H9 (cell line): ENCODE measurements at regions not wholly inside any gene's neighbourhood (a gene's known extent, or its start where the extent isn't known, plus 50 kb on each side); places are given as distances from the start of the nearest gene placed in this dataset.

Experiments used
- DNase-seq: peaks from one replicate; pipeline ENCODE4 v3.0.0-alpha.2; 2017
- H2AFZ ChIP-seq: one replicate; pipeline ENCODE4 v1.6.1; 2013; ENCODE audit warnings: mild to moderate bottlenecking, low read length, control low read depth, moderate library complexity
- H2AK5ac ChIP-seq: 2 replicates; pipeline ENCODE4 v1.6.1; 2013; ENCODE audit warnings: low read length, control low read depth, mixed read lengths; ENCODE audit not compliant: insufficient read length
- H2BK120ac ChIP-seq: one replicate; pipeline ENCODE4 v1.6.1; 2013; ENCODE audit warnings: low read depth, mild to moderate bottlenecking, low read length, control low read depth, inconsistent platforms; ENCODE audit not compliant: poor library complexity, severe bottlenecking
- H2BK12ac ChIP-seq: 2 replicates; pipeline ENCODE4 v1.6.1; 2013; ENCODE audit warnings: low read length, control low read depth, mixed read lengths, low read depth; ENCODE audit not compliant: insufficient read length
- H2BK15ac ChIP-seq: 2 replicates; pipeline ENCODE4 v1.6.1; 2013; ENCODE audit warnings: low read depth, low read length, control low read depth
- H2BK20ac ChIP-seq: one replicate; pipeline ENCODE4 v1.6.1; 2013; ENCODE audit warnings: low read depth, mild to moderate bottlenecking, low read length, control low read depth, inconsistent platforms; ENCODE audit not compliant: poor library complexity, severe bottlenecking
- H2BK5ac ChIP-seq: 2 replicates; pipeline ENCODE4 v1.6.1; 2013; ENCODE audit warnings: low read length, control low read depth, mixed read lengths; ENCODE audit not compliant: insufficient read length
- H3K14ac ChIP-seq: 2 replicates; pipeline ENCODE4 v1.6.1; 2013; ENCODE audit warnings: low read length, control low read depth; ENCODE audit not compliant: insufficient read depth
- H3K18ac ChIP-seq: 2 replicates; pipeline ENCODE4 v1.6.1; 2013; ENCODE audit warnings: low read depth, mild to moderate bottlenecking, mixed read lengths, low read length, control low read depth; ENCODE audit not compliant: insufficient read length
- H3K23ac ChIP-seq: 2 replicates; pipeline ENCODE4 v1.6.1; 2013; ENCODE audit warnings: low read length, control low read depth, mixed read lengths, low read depth; ENCODE audit not compliant: insufficient read length
- H3K23me2 ChIP-seq: 2 replicates; pipeline ENCODE4 v1.6.1; 2013; ENCODE audit warnings: low read depth, mild to moderate bottlenecking, mixed read lengths, low read length, control low read depth; ENCODE audit not compliant: insufficient read length, poor library complexity, severe bottlenecking
- H3K27ac ChIP-seq: 2 replicates; pipeline ENCODE4 v1.5.1; 2013; ENCODE audit warnings: low read length, control low read depth, mixed read lengths, low read depth; ENCODE audit not compliant: insufficient read length
- H3K27me3 ChIP-seq: 2 replicates; pipeline ENCODE4 v1.6.1; 2013; ENCODE audit warnings: low read length, control low read depth, inconsistent platforms; ENCODE audit not compliant: insufficient read depth
- H3K4ac ChIP-seq: 2 replicates; pipeline ENCODE4 v1.6.1; 2013; ENCODE audit warnings: low read depth, mild to moderate bottlenecking, control low read depth, inconsistent platforms, low read length, moderate library complexity
- H3K4me1 ChIP-seq: 2 replicates; pipeline ENCODE4 v1.6.1; 2013; ENCODE audit warnings: low read length, control low read depth, inconsistent platforms; ENCODE audit not compliant: insufficient read depth
- H3K4me2 ChIP-seq: 2 replicates; pipeline ENCODE4 v1.6.1; 2013; ENCODE audit warnings: low read length, control low read depth, mixed read lengths; ENCODE audit not compliant: insufficient read length, insufficient read depth
- H3K56ac ChIP-seq: 2 replicates; pipeline ENCODE4 v1.6.1; 2013; ENCODE audit warnings: low read depth, mild to moderate bottlenecking, mixed read lengths, low read length, control low read depth; ENCODE audit not compliant: insufficient read length
- H3K79me1 ChIP-seq: 2 replicates; pipeline ENCODE4 v1.6.1; 2013; ENCODE audit warnings: low read depth, mild to moderate bottlenecking, moderate library complexity, low read length, control low read depth, inconsistent platforms; ENCODE audit not compliant: insufficient read depth, poor library complexity, severe bottlenecking
- H3K79me2 ChIP-seq: 2 replicates; pipeline ENCODE4 v1.6.1; 2013; ENCODE audit warnings: low read length, control low read depth, inconsistent platforms; ENCODE audit not compliant: insufficient read depth
- H3K9ac ChIP-seq: 2 replicates; pipeline ENCODE4 v1.6.1; 2013; ENCODE audit warnings: low read length, control low read depth, mixed read lengths; ENCODE audit not compliant: insufficient read length; ENCODE audit errors: extremely low read depth
- H3K9me3 ChIP-seq: one replicate; pipeline ENCODE4 v1.6.1; 2013; ENCODE audit warnings: low read depth, low read length, inconsistent platforms; ENCODE audit not compliant: control insufficient read depth
- H3T11ph ChIP-seq: one replicate; pipeline ENCODE4 v1.6.1; 2013; ENCODE audit warnings: mild to moderate bottlenecking, low read length, control low read depth, inconsistent platforms
- H4K20me1 ChIP-seq: one replicate; pipeline ENCODE4 v1.6.1; 2013; ENCODE audit not compliant: control insufficient read depth, insufficient read length, insufficient read depth
- H4K5ac ChIP-seq: 2 replicates; pipeline ENCODE4 v1.6.1; 2013; ENCODE audit warnings: low read depth, mild to moderate bottlenecking, mixed read lengths, low read length, control low read depth; ENCODE audit not compliant: insufficient read length
- H4K8ac ChIP-seq: replicated peaks from 2 replicates; pipeline ENCODE4 v1.6.1; 2013; ENCODE audit warnings: low read length, control low read depth, mixed read lengths, low read depth; ENCODE audit not compliant: insufficient read length
- H4K91ac ChIP-seq: 2 replicates; pipeline ENCODE4 v1.6.1; 2013; ENCODE audit warnings: low read depth, mild to moderate bottlenecking, moderate library complexity, mixed read lengths, low read length, control low read depth; ENCODE audit not compliant: insufficient read length
- H3K27ac Mint-ChIP-seq, 3 experiments: 2 replicates in 2 of 3; 3 replicates in 1 of 3; pipeline ENCODE4 v1.8.0; 2020 to 2021; ENCODE audit warnings: mixed read lengths in 3 of 3, mild to moderate bottlenecking in 1 of 3, moderate library complexity in 1 of 3
- H3K27me3 Mint-ChIP-seq: 2 replicates; pipeline ENCODE4 v1.8.0; 2021; ENCODE audit warnings: low read depth, mild to moderate bottlenecking, moderate library complexity, mixed read lengths
- H3K36me3 Mint-ChIP-seq, 3 experiments: 2 replicates in 2 of 3; 3 replicates in 1 of 3; pipeline ENCODE4 v1.8.0; 2020 to 2021; ENCODE audit warnings: low read depth in 3 of 3, mixed read lengths in 3 of 3; ENCODE audit not compliant: insufficient read depth in 1 of 3
- H3K4me1 Mint-ChIP-seq, 2 experiments: 2 replicates each; pipeline ENCODE4 v1.8.0; 2020; ENCODE audit warnings: mixed read lengths in 2 of 2
- H3K4me3 Mint-ChIP-seq, 2 experiments: 2 replicates in 1 of 2; 3 replicates in 1 of 2; pipeline ENCODE4 v1.8.0; 2020 to 2021; ENCODE audit warnings: mild to moderate bottlenecking in 2 of 2, mixed read lengths in 2 of 2, moderate library complexity in 1 of 2
- H3K9me3 Mint-ChIP-seq, 2 experiments: 2 replicates in 1 of 2; 3 replicates in 1 of 2; pipeline ENCODE4 v1.8.0; 2020; ENCODE audit warnings: mild to moderate bottlenecking in 2 of 2, mixed read lengths in 2 of 2, moderate library complexity in 1 of 2
- WGBS: extraction: QIAGEN DNeasy Blood & Tissue Kit; methylation state at CpG from one replicate; pipeline ENCODE4 v1.1.7; 2013; ENCODE audit warnings: missing lambda C conversion rate, low lambda C conversion rate, mixed read lengths; ENCODE audit not compliant: insufficient read length; ENCODE audit errors: extremely low coverage; 5-methylcytosine and 5-hydroxymethylcytosine counted together
- TF ChIP-seq, protein P1 (sequence below): fragments of 200-600 bp; sonication (generic); conservative IDR thresholded peaks from 3 replicates; pipeline ENCODE4 v1.8.0; 2021; ENCODE audit warnings: antibody characterized with exemption, mild to moderate bottlenecking

DNA sequence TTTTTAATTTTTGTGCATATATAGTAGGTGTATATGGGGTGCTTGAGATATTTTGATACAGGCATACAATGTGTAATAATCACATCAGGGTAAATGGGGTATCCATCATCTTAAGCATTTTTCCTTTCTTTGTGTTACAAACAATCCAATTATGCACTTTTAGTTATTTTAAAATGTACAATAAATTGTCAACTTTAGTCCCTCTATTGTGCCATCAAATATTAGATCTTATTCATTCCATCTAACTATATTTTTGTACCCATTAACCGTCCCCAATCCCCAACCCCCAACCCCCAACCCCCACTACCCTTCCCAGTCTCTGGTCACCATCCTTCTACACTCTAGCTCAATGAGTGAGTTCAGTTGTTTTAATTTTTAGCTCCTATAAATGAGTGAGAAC, 335.1 kb upstream of the C11orf87 start:
- Mint-ChIP-seq H3K4me1 (no peaks in the 10 kb centered on the region), H3K27ac (no peak overlapping the region), H3K4me3 (no peak overlapping the region), H3K27me3 (no peaks in the 10 kb centered on the region), H3K36me3 (peaks cover 4 to 15% (median 11%) of the 10 kb centered on the region in 3 experiments; a peak in 6 of 7 replicates), H3K9me3 (peaks cover 17% of the 10 kb centered on the region in 2 experiments)
- Histone ChIP-seq H3K27me3 (no peaks in the 10 kb centered on the region), H2AK5ac (no peak overlapping the region), H2BK12ac (no peak overlapping the region), H3K56ac (no peak overlapping the region), H2AFZ (no peak overlapping the region), H3K9me3 (no peaks in the 10 kb centered on the region), H4K5ac (no peak overlapping the region), H2BK120ac (no peak overlapping the region), H3K79me1 (no peaks in the 10 kb centered on the region), H2BK20ac (no peak overlapping the region), H3K18ac (no peak overlapping the region), H3K23me2 (no peaks in the 10 kb centered on the region), H2BK5ac (no peak overlapping the region), H3K23ac (no peak overlapping the region), H4K91ac (no peak overlapping the region), H3K79me2 (no peaks in the 10 kb centered on the region), H3K27ac (no peak overlapping the region), H3T11ph (no peak overlapping the region), H4K8ac (no peak overlapping the region), H3K4me1 (no peaks in the 10 kb centered on the region), H4K20me1 (no peaks in the 10 kb centered on the region), H2BK15ac (no peak overlapping the region), H3K14ac (no peak overlapping the region), H3K9ac (no peak overlapping the region), H3K4me2 (no peak overlapping the region), H3K4ac (no peak overlapping the region)
- TF ChIP-seq, protein P1, sequence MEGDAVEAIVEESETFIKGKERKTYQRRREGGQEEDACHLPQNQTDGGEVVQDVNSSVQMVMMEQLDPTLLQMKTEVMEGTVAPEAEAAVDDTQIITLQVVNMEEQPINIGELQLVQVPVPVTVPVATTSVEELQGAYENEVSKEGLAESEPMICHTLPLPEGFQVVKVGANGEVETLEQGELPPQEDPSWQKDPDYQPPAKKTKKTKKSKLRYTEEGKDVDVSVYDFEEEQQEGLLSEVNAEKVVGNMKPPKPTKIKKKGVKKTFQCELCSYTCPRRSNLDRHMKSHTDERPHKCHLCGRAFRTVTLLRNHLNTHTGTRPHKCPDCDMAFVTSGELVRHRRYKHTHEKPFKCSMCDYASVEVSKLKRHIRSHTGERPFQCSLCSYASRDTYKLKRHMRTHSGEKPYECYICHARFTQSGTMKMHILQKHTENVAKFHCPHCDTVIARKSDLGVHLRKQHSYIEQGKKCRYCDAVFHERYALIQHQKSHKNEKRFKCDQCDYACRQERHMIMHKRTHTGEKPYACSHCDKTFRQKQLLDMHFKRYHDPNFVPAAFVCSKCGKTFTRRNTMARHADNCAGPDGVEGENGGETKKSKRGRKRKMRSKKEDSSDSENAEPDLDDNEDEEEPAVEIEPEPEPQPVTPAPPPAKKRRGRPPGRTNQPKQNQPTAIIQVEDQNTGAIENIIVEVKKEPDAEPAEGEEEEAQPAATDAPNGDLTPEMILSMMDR = no peak
- no peak for DNase-seq
- WGBS = no CpG with 5 or more reads among the region's 1 CpG
